Sigmoid colon (tissue), 4 donors: ENCODE measurements at regions not wholly inside any gene's neighbourhood (a gene's known extent, or its start where the extent isn't known, plus 50 kb on each side); places are given as distances from the start of the nearest gene placed in this dataset.

Experiments used
- CTCF ChIP-seq, 4 experiments: fragments of 450-650 bp in 3 of 4; fragments of 200-600 bp in 1 of 4; IDR thresholded peaks; one replicate each; pipeline ENCODE4 v1.5.1; 2016 to 2019; ENCODE audit warnings: antibody characterized with exemption in 4 of 4, mild to moderate bottlenecking in 3 of 4, moderate library complexity in 2 of 4
- POLR2A ChIP-seq, 2 donors: fragments of 450-650 bp; IDR thresholded peaks; one replicate each; pipeline ENCODE4 v1.6.1; 2016; ENCODE audit warnings: antibody characterized with exemption in 2 of 2, mild to moderate bottlenecking in 2 of 2, moderate library complexity in 2 of 2
- POLR2AphosphoS5 ChIP-seq, 4 donors: sonication (generic); formaldehyde crosslinking; IDR thresholded peaks; one replicate each; pipeline ENCODE4 v1.6.1; 2017; ENCODE audit warnings: antibody characterized with exemption in 4 of 4

- TF ChIP-seq CTCF (IDR thresholded peaks at IDR 0.05) (no peak), POLR2AphosphoS5 (IDR thresholded peaks at IDR 0.05) (no peak), POLR2A (IDR thresholded peaks at IDR 0.05) (no peak)
Observed at GRCh38 chr15:34520566-34520965, 62.9 kb downstream of the GOLGA8B start.
